Prostate gland (tissue), 2 donors: ENCODE measurements at regions not wholly inside any gene's neighbourhood (a gene's known extent, or its start where the extent isn't known, plus 50 kb on each side); places are given as distances from the start of the nearest gene placed in this dataset.

Experiments
- POLR2A ChIP-seq: fragments of 450-650 bp; IDR thresholded peaks from one replicate; pipeline ENCODE4 v1.6.1; 2016; ENCODE audit warnings: antibody characterized with exemption, mild to moderate bottlenecking
- POLR2AphosphoS5 ChIP-seq: sonication (generic); formaldehyde crosslinking; IDR thresholded peaks from one replicate; pipeline ENCODE4 v1.6.1; 2017; ENCODE audit warnings: antibody characterized with exemption
- TF ChIP-seq, protein P1 (sequence below), 4 experiments: fragments of 200-600 bp in 2 of 4; fragments of 450-650 bp in 2 of 4; sonication (generic) in 2 of 4; IDR thresholded peaks; 1 replicate in 3 of 4; 2 replicates in 1 of 4; pipeline ENCODE4 v1.5.1; 2016 to 2019; ENCODE audit warnings: antibody characterized with exemption in 4 of 4, mild to moderate bottlenecking in 2 of 4, moderate library complexity in 2 of 4

DNA sequence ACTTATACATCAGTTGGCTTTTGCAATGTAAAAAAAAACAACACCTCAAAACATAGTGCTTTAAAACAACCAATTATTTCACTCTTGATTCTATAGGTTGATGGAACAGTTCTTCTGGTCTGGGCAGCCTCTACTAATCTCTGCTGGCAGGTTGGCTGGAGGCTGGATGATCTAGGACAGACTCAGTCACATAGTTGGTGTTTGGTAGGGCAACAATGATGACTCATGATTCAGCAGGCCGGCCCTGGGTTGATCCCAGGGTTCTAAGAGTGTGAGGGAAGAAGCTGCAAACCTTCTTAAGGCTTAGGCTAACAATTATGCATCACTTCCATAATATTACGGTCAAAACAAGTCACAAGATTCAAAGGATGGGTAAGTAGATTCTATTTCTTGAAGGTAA is 558.2 kb downstream of the ZNF674 start:
- TF ChIP-seq, protein P1, sequence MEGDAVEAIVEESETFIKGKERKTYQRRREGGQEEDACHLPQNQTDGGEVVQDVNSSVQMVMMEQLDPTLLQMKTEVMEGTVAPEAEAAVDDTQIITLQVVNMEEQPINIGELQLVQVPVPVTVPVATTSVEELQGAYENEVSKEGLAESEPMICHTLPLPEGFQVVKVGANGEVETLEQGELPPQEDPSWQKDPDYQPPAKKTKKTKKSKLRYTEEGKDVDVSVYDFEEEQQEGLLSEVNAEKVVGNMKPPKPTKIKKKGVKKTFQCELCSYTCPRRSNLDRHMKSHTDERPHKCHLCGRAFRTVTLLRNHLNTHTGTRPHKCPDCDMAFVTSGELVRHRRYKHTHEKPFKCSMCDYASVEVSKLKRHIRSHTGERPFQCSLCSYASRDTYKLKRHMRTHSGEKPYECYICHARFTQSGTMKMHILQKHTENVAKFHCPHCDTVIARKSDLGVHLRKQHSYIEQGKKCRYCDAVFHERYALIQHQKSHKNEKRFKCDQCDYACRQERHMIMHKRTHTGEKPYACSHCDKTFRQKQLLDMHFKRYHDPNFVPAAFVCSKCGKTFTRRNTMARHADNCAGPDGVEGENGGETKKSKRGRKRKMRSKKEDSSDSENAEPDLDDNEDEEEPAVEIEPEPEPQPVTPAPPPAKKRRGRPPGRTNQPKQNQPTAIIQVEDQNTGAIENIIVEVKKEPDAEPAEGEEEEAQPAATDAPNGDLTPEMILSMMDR (IDR thresholded peaks at IDR 0.05), result no peak
- no peak for TF ChIP-seq POLR2AphosphoS5
- no peak for TF ChIP-seq POLR2A
